ENCODE measurements at regions not wholly inside any gene's neighbourhood (a gene's known extent, or its start where the extent isn't known, plus 50 kb on each side); places are given as distances from the start of the nearest gene placed in this dataset.

DNA sequence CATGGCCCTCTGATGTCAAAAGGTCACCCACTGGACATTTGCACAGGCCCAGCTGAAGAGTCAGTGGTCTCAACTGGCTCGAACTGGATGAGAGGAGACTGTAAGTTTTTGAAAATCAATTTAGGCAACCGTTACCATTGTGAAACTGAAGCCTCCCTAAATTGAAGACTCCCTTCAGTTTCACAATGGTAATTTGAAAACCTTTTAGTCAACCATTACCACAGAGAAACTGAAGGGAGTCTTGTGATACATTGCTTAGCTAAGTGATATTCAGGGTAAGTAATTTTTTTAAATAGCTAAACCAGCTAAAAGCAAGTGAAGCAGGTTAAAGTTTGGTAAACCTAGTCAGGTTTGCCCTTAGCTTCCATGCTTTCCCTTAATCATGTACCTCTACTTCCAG, 197.3 kb upstream of the NT5E start:
- TF ChIP-seq SUZ12 (IDR thresholded peaks at IDR 0.05) (no peak), L3MBTL2 (conservative IDR thresholded peaks at IDR 0.05) (no peak), FOXA1 (IDR thresholded peaks at IDR 0.05) (no peak), SP1 (IDR thresholded peaks at IDR 0.05) (no peak), FOXM1 (IDR thresholded peaks at IDR 0.05; ENCODE audit: borderline replicate concordance) (no peak), TARDBP (IDR thresholded peaks at IDR 0.05) (no peak), FOXK2 (IDR thresholded peaks at IDR 0.05) (no peak), BHLHE40 (IDR thresholded peaks at IDR 0.05; ENCODE audit: borderline replicate concordance) (no peak), HDGF (IDR thresholded peaks at IDR 0.05; ENCODE audit: borderline replicate concordance) (no peak), ZNF384 (IDR thresholded peaks at IDR 0.05) (no peak)
- TF ChIP-seq, protein P1, sequence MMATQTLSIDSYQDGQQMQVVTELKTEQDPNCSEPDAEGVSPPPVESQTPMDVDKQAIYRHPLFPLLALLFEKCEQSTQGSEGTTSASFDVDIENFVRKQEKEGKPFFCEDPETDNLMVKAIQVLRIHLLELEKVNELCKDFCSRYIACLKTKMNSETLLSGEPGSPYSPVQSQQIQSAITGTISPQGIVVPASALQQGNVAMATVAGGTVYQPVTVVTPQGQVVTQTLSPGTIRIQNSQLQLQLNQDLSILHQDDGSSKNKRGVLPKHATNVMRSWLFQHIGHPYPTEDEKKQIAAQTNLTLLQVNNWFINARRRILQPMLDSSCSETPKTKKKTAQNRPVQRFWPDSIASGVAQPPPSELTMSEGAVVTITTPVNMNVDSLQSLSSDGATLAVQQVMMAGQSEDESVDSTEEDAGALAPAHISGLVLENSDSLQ (IDR thresholded peaks at IDR 0.05), result no peak

All from HEK293T (cell line).